Stimulated activated CD8-positive, alpha-beta memory T cell treated with anti-CD3 and anti-CD28 coated beads, Interleukin-4, amount 100 ng/mL, for 24 hours (primary cell): ENCODE measurements at regions not wholly inside any gene's neighbourhood (a gene's known extent, or its start where the extent isn't known, plus 50 kb on each side); places are given as distances from the start of the nearest gene placed in this dataset.

Experiments
- DNase-seq: peaks from one replicate; pipeline ENCODE4 v3.0.0-alpha.2; 2020; ENCODE audit warnings: low read depth

- no peak for DNase-seq
These were observed 292.3 kb upstream of the PITRM1 start for GRCh38 chr10:3464760-3465405.

- no peak for DNase-seq
These were observed 288.0 kb upstream of the PITRM1 start for GRCh38 chr10:3460420-3461128.

GRCh38 chr10:3455385-3456334 lies 283.1 kb upstream of the PITRM1 start:
- no peak for DNase-seq

- DNase-seq = no peak
These were observed 280.2 kb upstream of the PITRM1 start for GRCh38 chr10:3452683-3453361.

GRCh38 chr10:3452173-3452626 lies 279.6 kb upstream of the PITRM1 start:
- DNase-seq = no peak

GRCh38 chr10:3451516-3452172 lies 279.1 kb upstream of the PITRM1 start:
- DNase-seq = no peak

GRCh38 chr10:3446221-3446620 lies 273.6 kb upstream of the PITRM1 start:
- no peak for DNase-seq

GRCh38 chr10:3445648-3446047 lies 273.1 kb upstream of the PITRM1 start:
- DNase-seq = no peak

- DNase-seq = no peak
These were observed 269.9 kb upstream of the PITRM1 start for GRCh38 chr10:3442451-3442990.

- DNase-seq = no peak
These were observed 266.6 kb upstream of the PITRM1 start for GRCh38 chr10:3439183-3439582.

- DNase-seq = no peak
These were observed 266.0 kb upstream of the PITRM1 start for GRCh38 chr10:3438606-3439005.

- DNase-seq = no peak
These were observed 263.1 kb upstream of the PITRM1 start for GRCh38 chr10:3435671-3436070.

- no peak for DNase-seq
These were observed 261.4 kb upstream of the PITRM1 start for GRCh38 chr10:3433988-3434387.

- no peak for DNase-seq
These were observed 260.5 kb upstream of the PITRM1 start for GRCh38 chr10:3433131-3433530.

- DNase-seq = no peak
These were observed 259.7 kb upstream of the PITRM1 start for GRCh38 chr10:3432081-3432825.

GRCh38 chr10:3430501-3430900 lies 257.9 kb upstream of the PITRM1 start:
- DNase-seq = no peak

GRCh38 chr10:3429676-3430075 lies 257.1 kb upstream of the PITRM1 start:
- no peak for DNase-seq

GRCh38 chr10:3428826-3429225 lies 256.2 kb upstream of the PITRM1 start:
- no peak for DNase-seq

GRCh38 chr10:3427950-3428354 lies 255.4 kb upstream of the PITRM1 start:
- DNase-seq = no peak

GRCh38 chr10:3427347-3427746 lies 254.8 kb upstream of the PITRM1 start:
- DNase-seq = no peak
